HG03558 (cell line): ENCODE measurements at regions not wholly inside any gene's neighbourhood (a gene's known extent, or its start where the extent isn't known, plus 50 kb on each side); places are given as distances from the start of the nearest gene placed in this dataset.
A peak's percentile ranks its signal among the peaks of the same experiment; 100 is the strongest.
"Not testable (repeated sequence)": the region's sequence is repeated elsewhere in the genome, so short reads cannot be mapped to it uniquely, and the experiment has no call there.

ENCODE experiments used
- ATAC-seq: cut with Tn5 transposase; IDR thresholded peaks from one replicate; pipeline ENCODE4 v1.9.1; 2021; ENCODE audit warnings: moderate number of reproducible peaks; ENCODE audit not compliant: unreplicated experiment; ENCODE audit errors: extremely low read depth

GRCh38 chr3:144553301-144553700, 581.7 kb downstream of the DIPK2A start:
- no peak for ATAC-seq

GRCh38 chr3:144554889-144555288, 583.3 kb downstream of the DIPK2A start:
- ATAC-seq: no peak

GRCh38 chr3:144556392-144556791, 584.8 kb downstream of the DIPK2A start:
- ATAC-seq: peak; percentile 95

- no peak for ATAC-seq
These were observed 585.9 kb downstream of the DIPK2A start for GRCh38 chr3:144557515-144557914.

GRCh38 chr3:144564011-144564410, 592.4 kb downstream of the DIPK2A start:
- no peak for ATAC-seq

- ATAC-seq: no peak
These were observed 594.7 kb downstream of the DIPK2A start for GRCh38 chr3:144566320-144566719.

- ATAC-seq: no peak
These were observed 598.0 kb downstream of the DIPK2A start for GRCh38 chr3:144569651-144570050.

GRCh38 chr3:144583871-144584270, 612.2 kb downstream of the DIPK2A start:
- no peak for ATAC-seq

- ATAC-seq: no peak
These were observed 613.8 kb downstream of the DIPK2A start for GRCh38 chr3:144585408-144585807.

- ATAC-seq: no peak
These were observed 614.3 kb downstream of the DIPK2A start for GRCh38 chr3:144585953-144586352.

- no peak for ATAC-seq
These were observed 614.8 kb downstream of the DIPK2A start for GRCh38 chr3:144586382-144586781.

- ATAC-seq: no peak
These were observed 619.2 kb downstream of the DIPK2A start for GRCh38 chr3:144590854-144591253.

GRCh38 chr3:144593881-144594280, 622.3 kb downstream of the DIPK2A start:
- ATAC-seq: no peak

- ATAC-seq: not testable (repeated sequence)
These were observed 648.6 kb downstream of the DIPK2A start for GRCh38 chr3:144620236-144620635.

- no peak for ATAC-seq
These were observed 651.2 kb downstream of the DIPK2A start for GRCh38 chr3:144622845-144623244.

GRCh38 chr3:144624656-144625055, 653.0 kb downstream of the DIPK2A start:
- no peak for ATAC-seq

GRCh38 chr3:144626835-144627234, 655.2 kb downstream of the DIPK2A start:
- no peak for ATAC-seq

- ATAC-seq: no peak
These were observed 657.8 kb downstream of the DIPK2A start for GRCh38 chr3:144629381-144629780.

GRCh38 chr3:144636833-144637232, 665.2 kb downstream of the DIPK2A start:
- no peak for ATAC-seq

GRCh38 chr3:144638009-144638408, 666.4 kb downstream of the DIPK2A start:
- no peak for ATAC-seq

- ATAC-seq: no peak
These were observed 672.2 kb downstream of the DIPK2A start for GRCh38 chr3:144643771-144644198.

GRCh38 chr3:144645300-144645699, 673.7 kb downstream of the DIPK2A start:
- ATAC-seq: no peak

- no peak for ATAC-seq
These were observed 678.8 kb downstream of the DIPK2A start for GRCh38 chr3:144650380-144650779.
